K562 (cell line): ENCODE measurements at regions not wholly inside any gene's neighbourhood (a gene's known extent, or its start where the extent isn't known, plus 50 kb on each side); places are given as distances from the start of the nearest gene placed in this dataset.

Source experiments
- ATAC-seq: fragments of 200-7000 bp; cut with Tn5 transposase; 3 replicates; pipeline ENCODE4 v1.9.1; 2020; ENCODE audit warnings: moderate library complexity
- BruUV-seq: library from RNA; stranded (reverse); fragments of 400-500 nt; replicated peaks from 2 replicates; lab custom pipeline; 2021; lab: Mats Ljungman, UMichigan
- CTCF ChIA-PET: fragments of 300-600 bp; formaldehyde crosslinking; extraction: SDS; loops from one replicate; lab custom pipeline; 2021; ENCODE audit warnings: low intra/inter-chr PET ratio; lab: Yijun Ruan, JAX
- POLR2A ChIA-PET: fragments of 300-600, 350-650 bp; sonication (Branson Sonifier 250); formaldehyde crosslinking; extraction: SDS; loops from one replicate; lab custom pipeline; 2021; ENCODE audit warnings: antibody characterized with exemption, inconsistent platforms; lab: Yijun Ruan, JAX
- DNase-seq, 4 experiments: peaks; one replicate each; pipeline versions ENCODE4 v3.0.0 to v3.0.0-alpha.2; 2011 to 2018; ENCODE audit warnings: low spot score in 3 of 4, mixed read lengths in 3 of 4; ENCODE audit errors: extremely low read depth in 1 of 4
- FAIRE-seq: peaks from 2 replicates; lab custom pipeline; 2011; peaks lifted over from hg19 to GRCh38; lab: Jason Lieb, UNC
- H2AFZ ChIP-seq: 2 replicates; pipeline ENCODE4 v1.6.0; 2011; ENCODE audit warnings: low read depth, low read length, control low read depth, inconsistent platforms
- H3K27ac ChIP-seq: fragments of 200-600 bp; 3 replicates; pipeline ENCODE4 v1.8.0; 2011; ENCODE audit warnings: low read depth, mild to moderate bottlenecking, control low read depth, inconsistent platforms, low read length, moderate library complexity, mixed read lengths; ENCODE audit errors: extremely low read depth
- H3K27me3 ChIP-seq, 2 experiments: fragments of 300-600 bp in 1 of 2; 2 replicates in 1 of 2; 3 replicates in 1 of 2; pipeline versions ENCODE4 v1.6.0 to v1.8.0; 2011; ENCODE audit warnings: inconsistent platforms in 2 of 2, low read length in 2 of 2, mild to moderate bottlenecking in 1 of 2, mixed read lengths in 1 of 2, moderate library complexity in 1 of 2; ENCODE audit not compliant: control insufficient read depth in 2 of 2, insufficient read depth in 2 of 2
- H3K36me3 ChIP-seq: fragments of 300-600 bp; 3 replicates; pipeline ENCODE4 v1.8.0; 2011; ENCODE audit warnings: mild to moderate bottlenecking, low read length, inconsistent platforms; ENCODE audit not compliant: control insufficient read depth, insufficient read depth
- H3K4me1 ChIP-seq, 2 experiments: fragments of 200-600 bp in 1 of 2; replicated peaks in 1 of 2; 2 replicates in 1 of 2; 3 replicates in 1 of 2; pipeline versions ENCODE4 v1.5.1 to v1.8.0; 2011; ENCODE audit warnings: inconsistent platforms in 2 of 2, low read length in 2 of 2, mild to moderate bottlenecking in 1 of 2, mixed read lengths in 1 of 2, moderate library complexity in 1 of 2; ENCODE audit not compliant: control insufficient read depth in 2 of 2, insufficient read depth in 2 of 2
- H3K4me2 ChIP-seq: 2 replicates; pipeline ENCODE4 v1.6.1; 2011; ENCODE audit warnings: low read length, control low read depth, inconsistent platforms, mixed read lengths; ENCODE audit not compliant: insufficient read depth
- H3K4me3 ChIP-seq: fragments of 200-600 bp; sonication (generic), shearing (Covaris generic); 2 replicates; pipeline ENCODE4 v1.5.1; 2016; ENCODE audit warnings: control low read depth, inconsistent platforms
- H3K79me2 ChIP-seq: fragments of 200-600 bp; 3 replicates; pipeline ENCODE4 v1.8.0; 2011; ENCODE audit warnings: low read length, inconsistent platforms; ENCODE audit not compliant: control insufficient read depth, insufficient read depth
- H3K9ac ChIP-seq, 2 experiments: 2 replicates each; pipeline versions ENCODE4 v1.6.0 to v1.6.1; 2011; ENCODE audit warnings: low read depth in 2 of 2, low read length in 2 of 2, control low read depth in 1 of 2, inconsistent platforms in 1 of 2, mild to moderate bottlenecking in 1 of 2, mixed read lengths in 1 of 2; ENCODE audit not compliant: insufficient read depth in 1 of 2
- H3K9me1 ChIP-seq: one replicate; pipeline ENCODE4 v1.6.0; 2011; ENCODE audit warnings: inconsistent platforms, mild to moderate bottlenecking, low read length, moderate library complexity; ENCODE audit not compliant: control insufficient read depth, insufficient read depth
- H3K9me3 ChIP-seq: replicated peaks from 2 replicates; pipeline ENCODE4 v1.5.1; 2011; ENCODE audit warnings: low read depth, low read length, inconsistent platforms; ENCODE audit not compliant: control insufficient read depth, insufficient read depth
- H4K20me1 ChIP-seq: replicated peaks from 2 replicates; pipeline ENCODE4 v1.6.1; 2011; ENCODE audit warnings: low read length, inconsistent platforms, mixed read lengths; ENCODE audit not compliant: control insufficient read depth, insufficient read depth
- BRD4 ChIP-seq: fragments of 200-600 bp; sonication (generic); IDR thresholded peaks from 2 replicates; pipeline ENCODE4 v1.6.1; 2017; ENCODE audit warnings: inconsistent platforms
- EHMT2 ChIP-seq: fragments of 450-650 bp; IDR thresholded peaks from 2 replicates; pipeline ENCODE4 v1.6.1; 2018; ENCODE audit warnings: antibody characterized with exemption
- EP300 ChIP-seq: IDR thresholded peaks from 2 replicates; pipeline ENCODE4 v1.6.1; 2012; ENCODE audit warnings: low read length, improper control_type of control experiment
- ETS2 ChIP-seq: IDR thresholded peaks from 2 replicates; pipeline ENCODE4 v1.6.1; 2016; ENCODE audit warnings: borderline replicate concordance, missing genetic modification characterization, mild to moderate bottlenecking, moderate library complexity, missing compliant biosample characterization; ENCODE audit not compliant: poor library complexity, severe bottlenecking
- FOXJ3 ChIP-seq: sonication (generic); formaldehyde crosslinking; IDR thresholded peaks from 2 replicates; pipeline ENCODE4 v1.4.0; 2020; ENCODE audit warnings: mild to moderate bottlenecking, missing genetic modification reagents
- GTF2A2 ChIP-seq: IDR thresholded peaks from 2 replicates; pipeline ENCODE4 v1.6.1; 2016; ENCODE audit warnings: mild to moderate bottlenecking, missing genetic modification characterization, missing compliant biosample characterization
- NEUROD1 ChIP-seq: fragments of 150-350 bp; IDR thresholded peaks from 2 replicates; pipeline ENCODE4 v1.6.1; 2014; ENCODE audit warnings: borderline replicate concordance, low read length, low read depth; ENCODE audit not compliant: partially characterized antibody
- POU5F1 ChIP-seq: fragments of 150-350 bp; IDR thresholded peaks from 2 replicates; pipeline ENCODE4 v1.6.1; 2014; ENCODE audit warnings: borderline replicate concordance, low read length, low read depth, mild to moderate bottlenecking; ENCODE audit not compliant: partially characterized antibody
- RBM15 ChIP-seq: fragments of 200-400 bp; formaldehyde crosslinking; IDR thresholded peaks from 2 replicates; pipeline ENCODE4 v1.6.1; 2018; ENCODE audit warnings: mild to moderate bottlenecking, low read length, moderate library complexity; ENCODE audit not compliant: insufficient read depth
- RFX1 ChIP-seq: fragments of 450-650 bp; IDR thresholded peaks from 2 replicates; pipeline ENCODE4 v1.6.1; 2016; ENCODE audit warnings: mild to moderate bottlenecking, moderate library complexity
- RFX7 ChIP-seq: fragments of 250-450 bp; sonication (Bioruptor Pico); IDR thresholded peaks from 2 replicates; pipeline ENCODE4 v1.5.1; 2021; ENCODE audit warnings: mild to moderate bottlenecking
- SIX5 ChIP-seq, 2 experiments: IDR thresholded peaks; 2 replicates each; pipeline ENCODE4 v1.6.1; 2011; ENCODE audit warnings: low read length in 2 of 2, borderline replicate concordance in 1 of 2, low read depth in 1 of 2, mild to moderate bottlenecking in 1 of 2, moderate library complexity in 1 of 2; ENCODE audit not compliant: insufficient read depth in 1 of 2
- SMARCC2 ChIP-seq: fragments of 450-650 bp; IDR thresholded peaks from 2 replicates; pipeline ENCODE4 v1.6.1; 2017; ENCODE audit warnings: antibody characterized with exemption, moderate library complexity, mild to moderate bottlenecking, low read depth
- STAT5B ChIP-seq: fragments of 250-450 bp; sonication (Bioruptor Pico); IDR thresholded peaks from 2 replicates; pipeline ENCODE4 v1.8.0; 2021; ENCODE audit warnings: mild to moderate bottlenecking, inconsistent platforms
- TRIM24 ChIP-seq, 2 experiments: fragments of 450-650 bp; IDR thresholded peaks; 2 replicates each; pipeline ENCODE4 v1.6.1; 2016
- U2AF1 ChIP-seq: fragments of 200-400 bp; formaldehyde crosslinking; optimal IDR thresholded peaks from 2 replicates; pipeline ENCODE3; 2017; ENCODE audit warnings: mild to moderate bottlenecking, low read depth, low read length, moderate library complexity
- ZNF277 ChIP-seq: fragments of 250-450 bp; sonication (Bioruptor Pico); IDR thresholded peaks from 2 replicates; pipeline ENCODE4 v1.8.0; 2022; ENCODE audit warnings: inconsistent platforms, mild to moderate bottlenecking, moderate library complexity, borderline replicate concordance
- in situ Hi-C: fragments of 300-500 bp; cut with MboI; formaldehyde crosslinking; loops from 4 replicates; pipeline ENCODE4 v1.15.0; 2018; ENCODE audit warnings: inconsistent platforms, mixed read lengths
- intact Hi-C: fragments of 100-400 bp; cut with micrococcal nuclease; formaldehyde crosslinking; loops from 2 replicates; pipeline ENCODE4 v1.14.2; 2022
- TF ChIP-seq, protein P1 (sequence below), 3 experiments: fragments of 200-800 bp in 1 of 3; fragments of 250-450 bp in 1 of 3; fragments of 450-650 bp in 1 of 3; sonication (Bioruptor Pico) in 1 of 3; sonication (Bioruptor generic) in 1 of 3; formaldehyde crosslinking in 1 of 3; IDR thresholded peaks; 2 replicates each; pipeline versions ENCODE4 v1.6.1 to v1.8.0; 2016 to 2022; ENCODE audit warnings: mild to moderate bottlenecking in 2 of 3, missing genetic modification characterization in 2 of 3, missing compliant biosample characterization in 1 of 3, moderate library complexity in 1 of 3

- no peak for FAIRE-seq
- Histone ChIP-seq H3K4me1 (peaks cover 0 to 2% of the 10 kb centered on the region in 2 experiments; a peak in 2 of 5 replicates), H3K79me2 (peaks cover 100% of the 10 kb centered on the region), H2AFZ (no peak overlapping the region), H3K9me1 (no peaks in the 10 kb centered on the region), H3K27me3 (no peaks in the 10 kb centered on the region), H3K4me2 (no peak overlapping the region), H3K9me3 (no peaks in the 10 kb centered on the region), H4K20me1 (no peaks in the 10 kb centered on the region), H3K4me3 (no peak overlapping the region), H3K9ac (no peak overlapping the region), H3K27ac (no peak overlapping the region), H3K36me3 (peaks cover 71% of the 10 kb centered on the region)
- in situ Hi-C loops (no loop called here), intact Hi-C loops (no loop called here)
- POLR2A ChIA-PET: no interaction called here
- no peak for TF ChIP-seq BRD4
- TF ChIP-seq SMARCC2: no peak
- TF ChIP-seq, protein P1, sequence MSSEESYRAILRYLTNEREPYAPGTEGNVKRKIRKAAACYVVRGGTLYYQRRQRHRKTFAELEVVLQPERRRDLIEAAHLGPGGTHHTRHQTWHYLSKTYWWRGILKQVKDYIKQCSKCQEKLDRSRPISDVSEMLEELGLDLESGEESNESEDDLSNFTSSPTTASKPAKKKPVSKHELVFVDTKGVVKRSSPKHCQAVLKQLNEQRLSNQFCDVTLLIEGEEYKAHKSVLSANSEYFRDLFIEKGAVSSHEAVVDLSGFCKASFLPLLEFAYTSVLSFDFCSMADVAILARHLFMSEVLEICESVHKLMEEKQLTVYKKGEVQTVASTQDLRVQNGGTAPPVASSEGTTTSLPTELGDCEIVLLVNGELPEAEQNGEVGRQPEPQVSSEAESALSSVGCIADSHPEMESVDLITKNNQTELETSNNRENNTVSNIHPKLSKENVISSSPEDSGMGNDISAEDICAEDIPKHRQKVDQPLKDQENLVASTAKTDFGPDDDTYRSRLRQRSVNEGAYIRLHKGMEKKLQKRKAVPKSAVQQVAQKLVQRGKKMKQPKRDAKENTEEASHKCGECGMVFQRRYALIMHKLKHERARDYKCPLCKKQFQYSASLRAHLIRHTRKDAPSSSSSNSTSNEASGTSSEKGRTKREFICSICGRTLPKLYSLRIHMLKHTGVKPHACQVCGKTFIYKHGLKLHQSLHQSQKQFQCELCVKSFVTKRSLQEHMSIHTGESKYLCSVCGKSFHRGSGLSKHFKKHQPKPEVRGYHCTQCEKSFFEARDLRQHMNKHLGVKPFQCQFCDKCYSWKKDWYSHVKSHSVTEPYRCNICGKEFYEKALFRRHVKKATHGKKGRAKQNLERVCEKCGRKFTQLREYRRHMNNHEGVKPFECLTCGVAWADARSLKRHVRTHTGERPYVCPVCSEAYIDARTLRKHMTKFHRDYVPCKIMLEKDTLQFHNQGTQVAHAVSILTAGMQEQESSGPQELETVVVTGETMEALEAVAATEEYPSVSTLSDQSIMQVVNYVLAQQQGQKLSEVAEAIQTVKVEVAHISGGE (CRISPR knock-in tag; IDR thresholded peaks at IDR 0.05): no peak
- no peak for TF ChIP-seq STAT5B
- TF ChIP-seq TRIM24 (IDR thresholded peaks at IDR 0.05): no peak
- TF ChIP-seq ZNF277 (CRISPR knock-in tag): no peak
- TF ChIP-seq ETS2: no peak
- TF ChIP-seq EP300: no peak
- TF ChIP-seq POU5F1: no peak
- TF ChIP-seq GTF2A2 (tag): no peak
- no peak for TF ChIP-seq EHMT2
- TF ChIP-seq U2AF1: no peak
- TF ChIP-seq SIX5 (IDR thresholded peaks at IDR 0.05; ENCODE audit: borderline replicate concordance in 1 of 2, insufficient read depth in 1 of 2, low read depth in 1 of 2, low read length in 2 of 2): no peak
- no peak for TF ChIP-seq RBM15
- TF ChIP-seq NEUROD1: no peak
- TF ChIP-seq RFX1: no peak
- no peak for TF ChIP-seq FOXJ3
- TF ChIP-seq RFX7 (CRISPR knock-in tag): no peak
- ATAC-seq: no peak
- CTCF ChIA-PET: no interaction called here
- no TSS peak for BruUV-seq
- DNase-seq: no peak
These were observed 57.4 kb downstream of the KCNRG start for GRCh38 chr13:50072676-50073075.
